ENCODE measurements at regions not wholly inside any gene's neighbourhood (a gene's known extent, or its start where the extent isn't known, plus 50 kb on each side); places are given as distances from the start of the nearest gene placed in this dataset.
"Not testable (repeated sequence)": the region's sequence is repeated elsewhere in the genome, so short reads cannot be mapped to it uniquely, and the experiment has no call there.

DNA sequence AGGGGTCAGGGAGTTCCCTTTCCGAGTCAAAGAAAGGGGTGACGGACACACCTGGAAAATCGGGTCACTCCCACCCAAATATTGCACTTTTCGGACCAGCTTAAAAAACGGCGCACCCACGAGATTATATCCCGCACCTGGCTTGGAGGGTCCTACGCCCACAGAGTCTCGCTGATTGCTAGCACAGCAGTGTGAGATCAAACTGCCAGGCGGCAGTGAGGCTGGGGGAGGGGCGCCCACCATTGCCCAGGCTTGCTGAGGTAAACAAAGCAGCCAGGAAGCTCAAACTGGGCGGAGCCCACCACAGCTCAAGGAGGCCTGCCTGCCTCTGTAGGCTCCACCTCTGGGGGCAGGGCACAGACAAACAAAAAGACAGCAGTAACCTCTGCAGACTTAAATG is 88.8 kb upstream of the IFNG-AS1 start:
- TF ChIP-seq POLR2AphosphoS5 (IDR thresholded peaks at IDR 0.05); POLR2A (IDR thresholded peaks at IDR 0.05; ENCODE audit: low read depth); EP300 (IDR thresholded peaks at IDR 0.05): not testable (repeated sequence)
- TF ChIP-seq, protein P1, sequence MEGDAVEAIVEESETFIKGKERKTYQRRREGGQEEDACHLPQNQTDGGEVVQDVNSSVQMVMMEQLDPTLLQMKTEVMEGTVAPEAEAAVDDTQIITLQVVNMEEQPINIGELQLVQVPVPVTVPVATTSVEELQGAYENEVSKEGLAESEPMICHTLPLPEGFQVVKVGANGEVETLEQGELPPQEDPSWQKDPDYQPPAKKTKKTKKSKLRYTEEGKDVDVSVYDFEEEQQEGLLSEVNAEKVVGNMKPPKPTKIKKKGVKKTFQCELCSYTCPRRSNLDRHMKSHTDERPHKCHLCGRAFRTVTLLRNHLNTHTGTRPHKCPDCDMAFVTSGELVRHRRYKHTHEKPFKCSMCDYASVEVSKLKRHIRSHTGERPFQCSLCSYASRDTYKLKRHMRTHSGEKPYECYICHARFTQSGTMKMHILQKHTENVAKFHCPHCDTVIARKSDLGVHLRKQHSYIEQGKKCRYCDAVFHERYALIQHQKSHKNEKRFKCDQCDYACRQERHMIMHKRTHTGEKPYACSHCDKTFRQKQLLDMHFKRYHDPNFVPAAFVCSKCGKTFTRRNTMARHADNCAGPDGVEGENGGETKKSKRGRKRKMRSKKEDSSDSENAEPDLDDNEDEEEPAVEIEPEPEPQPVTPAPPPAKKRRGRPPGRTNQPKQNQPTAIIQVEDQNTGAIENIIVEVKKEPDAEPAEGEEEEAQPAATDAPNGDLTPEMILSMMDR (IDR thresholded peaks at IDR 0.05) = not testable (repeated sequence)

Data from esophagus muscularis mucosa (tissue), 4 donors.